Body of pancreas (tissue), 4 donors: ENCODE measurements at regions not wholly inside any gene's neighbourhood (a gene's known extent, or its start where the extent isn't known, plus 50 kb on each side); places are given as distances from the start of the nearest gene placed in this dataset.

Experiments
- ATAC-seq: fragments of 150-250 bp; one replicate; pipeline ENCODE4 v1.9.1; 2016
- DNase-seq, 4 donors: peaks; one replicate each; pipeline ENCODE4 v3.0.0-alpha.2; 2019
- H3K27ac ChIP-seq, 4 donors: fragments of 200-600 bp; sonication (generic); 1 replicate in 3 of 4; 2 replicates in 1 of 4; pipeline versions ENCODE4 v1.5.1 to v1.6.1; 2016 to 2019; ENCODE audit warnings: mild to moderate bottlenecking in 1 of 4, mixed read lengths in 1 of 4, moderate library complexity in 1 of 4
- H3K27me3 ChIP-seq, 2 donors: fragments of 200-600 bp; sonication (generic); one replicate each; pipeline ENCODE4 v1.6.0; 2016; ENCODE audit warnings: mild to moderate bottlenecking in 1 of 2
- H3K36me3 ChIP-seq, 2 donors: fragments of 200-600 bp; sonication (generic); replicated peaks in 1 of 2; 2 replicates each; pipeline ENCODE4 v1.5.1; 2016; ENCODE audit warnings: low read depth in 2 of 2; ENCODE audit not compliant: insufficient read depth in 1 of 2
- H3K4me1 ChIP-seq: fragments of 200-600 bp; sonication (generic); one replicate; pipeline ENCODE4 v1.6.0; 2016
- H3K4me3 ChIP-seq, 2 donors: fragments of 200-600 bp; sonication (generic); 1 replicate in 1 of 2; 2 replicates in 1 of 2; pipeline ENCODE4 v1.5.1; 2016 to 2019
- H3K9me3 ChIP-seq, 3 donors: fragments of 200-600 bp; sonication (generic); 1 replicate in 2 of 3; 2 replicates in 1 of 3; pipeline ENCODE4 v1.5.1; 2016
- POLR2A ChIP-seq, 3 donors: fragments of 450-650 bp; IDR thresholded peaks; one replicate each; pipeline ENCODE4 v1.6.1; 2016; ENCODE audit warnings: antibody characterized with exemption in 3 of 3, mild to moderate bottlenecking in 2 of 3
- WGBS, 2 donors: methylation state at CpG; one replicate each; pipeline ENCODE4 v1.1.5; 2017; 5-methylcytosine and 5-hydroxymethylcytosine counted together
- intact Hi-C: fragments of 100-400 bp; cut with DNase I; formaldehyde crosslinking; loops from one replicate; pipeline ENCODE4 v1.15.1; 2023
- TF ChIP-seq, protein P1 (sequence below), 7 experiments: fragments of 450-650 bp in 4 of 7; fragments of 200-600 bp in 3 of 7; sonication (generic) in 3 of 7; IDR thresholded peaks; one replicate each; pipeline ENCODE4 v1.5.1; 2016 to 2019; ENCODE audit warnings: antibody characterized with exemption in 7 of 7

DNA sequence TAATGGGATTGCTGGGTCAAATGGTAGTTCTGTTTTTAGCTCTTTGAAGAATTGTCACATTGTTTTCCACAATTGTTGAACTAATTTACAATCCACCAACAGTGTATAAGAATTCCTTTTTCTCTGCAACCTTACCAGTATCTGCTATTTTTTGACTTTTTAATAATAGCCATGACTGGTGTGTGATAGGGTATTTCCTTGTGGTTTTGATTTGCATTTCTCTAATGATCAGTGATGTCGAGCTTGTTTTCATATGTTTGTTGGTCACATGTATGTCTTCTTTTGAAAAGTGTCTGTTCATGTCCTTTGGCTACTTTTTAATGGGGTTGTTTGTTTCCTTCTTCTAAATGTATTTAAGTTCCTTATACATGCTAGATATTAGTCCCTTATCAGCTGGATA lies 322.3 kb downstream of the CDH2 start:
- Histone ChIP-seq H3K27ac (no peak overlapping the region), H3K4me3 (no peak overlapping the region), H3K36me3 (no peaks in the 10 kb centered on the region), H3K27me3 (no peaks in the 10 kb centered on the region), H3K9me3 (no peaks in the 10 kb centered on the region), H3K4me1 (no peaks in the 10 kb centered on the region)
- TF ChIP-seq, protein P1, sequence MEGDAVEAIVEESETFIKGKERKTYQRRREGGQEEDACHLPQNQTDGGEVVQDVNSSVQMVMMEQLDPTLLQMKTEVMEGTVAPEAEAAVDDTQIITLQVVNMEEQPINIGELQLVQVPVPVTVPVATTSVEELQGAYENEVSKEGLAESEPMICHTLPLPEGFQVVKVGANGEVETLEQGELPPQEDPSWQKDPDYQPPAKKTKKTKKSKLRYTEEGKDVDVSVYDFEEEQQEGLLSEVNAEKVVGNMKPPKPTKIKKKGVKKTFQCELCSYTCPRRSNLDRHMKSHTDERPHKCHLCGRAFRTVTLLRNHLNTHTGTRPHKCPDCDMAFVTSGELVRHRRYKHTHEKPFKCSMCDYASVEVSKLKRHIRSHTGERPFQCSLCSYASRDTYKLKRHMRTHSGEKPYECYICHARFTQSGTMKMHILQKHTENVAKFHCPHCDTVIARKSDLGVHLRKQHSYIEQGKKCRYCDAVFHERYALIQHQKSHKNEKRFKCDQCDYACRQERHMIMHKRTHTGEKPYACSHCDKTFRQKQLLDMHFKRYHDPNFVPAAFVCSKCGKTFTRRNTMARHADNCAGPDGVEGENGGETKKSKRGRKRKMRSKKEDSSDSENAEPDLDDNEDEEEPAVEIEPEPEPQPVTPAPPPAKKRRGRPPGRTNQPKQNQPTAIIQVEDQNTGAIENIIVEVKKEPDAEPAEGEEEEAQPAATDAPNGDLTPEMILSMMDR (IDR thresholded peaks at IDR 0.05) = no peak
- TF ChIP-seq POLR2A (IDR thresholded peaks at IDR 0.05) = no peak
- no peak for DNase-seq
- ATAC-seq = no peak
- 77 to 91% methylated on average over 1 of the region's 1 CpG for WGBS, 2 donors
- intact Hi-C loops = no loop called here

DNA sequence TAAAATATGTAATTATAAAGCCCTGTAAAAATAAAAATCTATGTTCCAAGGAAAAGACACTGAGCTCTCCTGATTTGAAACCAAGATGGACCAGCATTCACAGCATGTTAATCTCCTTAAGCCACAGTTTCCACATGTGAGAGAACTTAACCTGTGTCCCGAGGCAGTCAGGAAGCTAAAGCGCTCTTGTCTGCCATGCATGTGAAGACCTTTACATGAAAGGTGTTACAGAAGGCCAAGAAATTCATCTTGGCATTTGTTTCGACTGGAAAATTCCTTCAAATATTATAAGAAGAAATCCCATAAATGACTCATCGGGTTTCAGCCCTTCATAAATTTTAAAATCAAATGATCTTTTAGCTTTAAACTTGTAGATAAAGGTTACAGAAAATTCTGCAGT lies 328.6 kb downstream of the CDH2 start:
- Histone ChIP-seq H3K36me3 (no peaks in the 10 kb centered on the region), H3K4me3 (no peak overlapping the region), H3K4me1 (no peaks in the 10 kb centered on the region), H3K27me3 (no peaks in the 10 kb centered on the region), H3K9me3 (no peaks in the 10 kb centered on the region), H3K27ac (no peak overlapping the region)
- TF ChIP-seq, protein P1 (IDR thresholded peaks at IDR 0.05) = no peak
- no peak for TF ChIP-seq POLR2A (IDR thresholded peaks at IDR 0.05)
- intact Hi-C loops = no loop called here
- WGBS, 2 donors = 52 to 63% methylated on average over 4 of the region's 4 CpGs
- no peak for ATAC-seq
- DNase-seq = no peak

DNA sequence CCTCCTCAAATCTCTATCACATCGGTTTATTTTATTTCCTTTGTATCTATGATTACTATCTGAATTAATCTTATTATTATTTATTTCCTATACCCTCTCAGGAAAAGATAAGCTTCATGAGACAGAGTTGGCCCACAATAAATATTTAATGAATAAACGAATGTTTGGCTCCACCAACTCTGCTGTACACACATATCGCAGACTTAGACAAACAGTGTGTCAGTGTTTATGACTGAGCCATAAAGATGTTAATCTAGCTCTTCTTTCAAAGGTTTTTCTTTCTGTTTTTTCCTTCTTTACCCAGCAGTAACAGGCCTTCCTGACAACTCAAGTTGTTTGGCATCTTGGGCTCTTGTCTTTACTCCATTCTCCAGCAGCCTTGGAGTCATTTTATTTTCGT lies 329.5 kb downstream of the CDH2 start:
- intact Hi-C loops = no loop called here
- H3K27me3 ChIP-seq = no peaks in the 10 kb centered on the region
- H3K4me1 ChIP-seq = no peaks in the 10 kb centered on the region
- H3K9me3 ChIP-seq = no peaks in the 10 kb centered on the region
- ATAC-seq (no peak), DNase-seq (no peak)
- WGBS, 2 donors = 17 to 26% methylated on average over 4 of the region's 4 CpGs
- no peaks in the 10 kb centered on the region for H3K36me3 ChIP-seq
- H3K27ac ChIP-seq = no peak overlapping the region
- TF ChIP-seq, protein P1 (IDR thresholded peaks at IDR 0.05) = no peak
- no peak overlapping the region for H3K4me3 ChIP-seq

DNA sequence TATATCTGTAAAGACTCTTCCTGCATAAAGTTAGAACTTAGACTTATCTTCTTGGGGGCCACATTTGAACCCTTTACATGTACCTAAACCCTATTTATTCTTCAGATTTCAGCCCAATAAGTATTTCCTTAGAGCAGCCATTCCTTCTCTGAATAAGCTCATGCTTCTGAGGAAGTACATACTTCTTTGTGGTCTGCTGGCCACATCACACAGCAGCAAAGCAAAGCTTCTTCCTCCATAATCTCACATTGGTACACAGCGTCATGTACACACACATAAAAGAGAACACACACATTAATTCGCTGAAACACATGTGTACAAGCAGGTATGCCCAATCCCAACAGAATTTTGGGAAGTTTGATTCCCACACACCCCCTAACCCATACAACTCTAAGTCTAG lies 331.0 kb downstream of the CDH2 start:
- TF ChIP-seq, protein P1 (IDR thresholded peaks at IDR 0.05) = no peak
- TF ChIP-seq POLR2A (IDR thresholded peaks at IDR 0.05) = no peak
- no peak overlapping the region for H3K4me3 ChIP-seq
- no peaks in the 10 kb centered on the region for H3K4me1 ChIP-seq
- no peak for ATAC-seq
- H3K27me3 ChIP-seq = no peaks in the 10 kb centered on the region
- DNase-seq = no peak
- no peaks in the 10 kb centered on the region for H3K9me3 ChIP-seq
- H3K27ac ChIP-seq = no peak overlapping the region
- no peaks in the 10 kb centered on the region for H3K36me3 ChIP-seq
- 62 to 72% methylated on average over 2 of the region's 2 CpGs for WGBS, 2 donors
- intact Hi-C loops = no loop called here

DNA sequence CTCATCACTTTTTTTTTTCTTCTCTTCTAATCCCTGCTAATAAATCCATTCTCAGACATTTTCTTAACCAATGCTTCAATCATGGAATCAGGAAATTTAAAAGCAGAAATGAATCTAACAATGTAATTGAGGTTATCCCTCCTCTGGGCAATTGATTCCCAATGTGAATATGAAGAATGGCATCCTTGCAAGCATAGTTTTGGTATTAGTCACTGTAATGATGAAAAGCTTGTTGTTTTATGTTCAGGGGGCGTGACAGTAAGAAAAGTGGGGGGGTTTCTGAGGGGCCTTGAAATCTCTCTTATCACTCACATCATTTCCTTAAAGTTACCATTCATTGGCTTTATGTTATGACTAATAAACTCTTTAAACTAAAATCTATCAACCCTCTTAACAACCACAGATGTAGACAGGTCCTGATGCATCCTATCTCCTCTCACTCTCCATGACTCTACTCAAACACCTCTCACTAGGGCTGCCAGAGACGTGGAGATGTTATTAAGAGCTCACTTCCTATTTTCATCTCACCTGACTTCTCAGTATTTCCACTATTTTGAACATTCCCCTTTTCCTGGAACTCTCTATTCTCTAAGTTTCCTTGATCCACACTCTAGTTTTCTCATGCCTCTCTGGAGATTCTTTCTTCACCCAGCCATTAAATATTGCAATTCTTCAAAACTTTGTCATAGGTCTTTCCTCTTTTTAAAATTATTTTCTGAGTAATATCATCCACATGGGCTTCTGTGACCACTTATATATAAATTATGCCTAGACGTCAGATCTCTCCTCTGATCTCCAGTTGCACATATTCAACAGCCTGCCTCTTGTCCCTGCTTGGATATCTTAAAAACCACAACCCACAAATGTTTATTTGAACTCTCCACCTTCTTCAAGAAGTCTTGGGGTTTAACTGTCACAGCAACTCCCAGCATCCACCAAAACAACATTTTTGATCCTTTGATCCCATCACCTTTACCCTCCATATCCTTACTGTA lies 332.9 kb downstream of the CDH2 start:
- Histone ChIP-seq H3K4me1 (no peaks in the 10 kb centered on the region), H3K36me3 (no peaks in the 10 kb centered on the region), H3K9me3 (no peaks in the 10 kb centered on the region), H3K27me3 (no peaks in the 10 kb centered on the region), H3K27ac (no peak overlapping the region), H3K4me3 (no peak overlapping the region)
- DNase-seq (no peak), ATAC-seq (no peak)
- intact Hi-C loops = no loop called here
- TF ChIP-seq, protein P1 (IDR thresholded peaks at IDR 0.05) = no peak
- no peak for TF ChIP-seq POLR2A (IDR thresholded peaks at IDR 0.05)
- 9 to 25% methylated on average over 2 to 3 of the region's 3 CpGs for WGBS, 2 donors
